ENCODE measurements at regions not wholly inside any gene's neighbourhood (a gene's known extent, or its start where the extent isn't known, plus 50 kb on each side); places are given as distances from the start of the nearest gene placed in this dataset.

DNA sequence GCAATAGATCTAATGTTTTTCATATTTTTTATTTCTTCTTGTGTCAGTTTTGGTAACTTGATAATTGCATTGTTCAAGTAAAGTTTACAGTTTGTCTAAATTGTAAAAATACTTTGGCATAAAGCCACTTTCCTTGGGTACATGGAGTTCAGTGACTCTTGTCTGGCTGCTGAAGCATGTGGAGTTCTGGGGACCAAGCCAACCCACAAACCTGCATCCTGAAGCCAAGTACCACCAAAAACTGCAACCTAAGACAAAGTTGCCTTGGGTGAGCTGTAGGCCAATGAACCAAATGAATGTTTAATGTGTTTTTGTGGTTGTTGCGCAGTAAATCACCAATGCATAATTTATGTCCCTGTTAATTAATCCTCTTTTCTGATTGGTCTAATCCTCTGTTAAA is 872.6 kb downstream of the BCL11A start:
- H3K9me3 ChIP-seq (ENCODE audit: severe bottlenecking): no peaks in the 10 kb centered on the region
- no peak for TF ChIP-seq CTCF (IDR thresholded peaks at IDR 0.05; ENCODE audit: low read depth, low read length)
- no peak for DNase-seq
- no peaks in the 10 kb centered on the region for H3K36me3 ChIP-seq
- no peaks in the 10 kb centered on the region for H3K27me3 ChIP-seq (ENCODE audit: insufficient read depth, low read depth, severe bottlenecking)
- H3K27ac ChIP-seq: no peak overlapping the region
- no peak overlapping the region for H3K4me3 ChIP-seq (ENCODE audit: low read depth, low read length)

GRCh38 chr2:59677158-59677557 is 876.3 kb downstream of the BCL11A start:
- no peak for DNase-seq
- H3K27me3 ChIP-seq (ENCODE audit: insufficient read depth, low read depth, severe bottlenecking): no peaks in the 10 kb centered on the region
- no peaks in the 10 kb centered on the region for H3K36me3 ChIP-seq
- TF ChIP-seq CTCF (IDR thresholded peaks at IDR 0.05; ENCODE audit: low read depth, low read length): no peak
- no peak overlapping the region for H3K4me3 ChIP-seq (ENCODE audit: low read depth, low read length)
- H3K27ac ChIP-seq: no peak overlapping the region
- no peaks in the 10 kb centered on the region for H3K9me3 ChIP-seq (ENCODE audit: severe bottlenecking)

DNA sequence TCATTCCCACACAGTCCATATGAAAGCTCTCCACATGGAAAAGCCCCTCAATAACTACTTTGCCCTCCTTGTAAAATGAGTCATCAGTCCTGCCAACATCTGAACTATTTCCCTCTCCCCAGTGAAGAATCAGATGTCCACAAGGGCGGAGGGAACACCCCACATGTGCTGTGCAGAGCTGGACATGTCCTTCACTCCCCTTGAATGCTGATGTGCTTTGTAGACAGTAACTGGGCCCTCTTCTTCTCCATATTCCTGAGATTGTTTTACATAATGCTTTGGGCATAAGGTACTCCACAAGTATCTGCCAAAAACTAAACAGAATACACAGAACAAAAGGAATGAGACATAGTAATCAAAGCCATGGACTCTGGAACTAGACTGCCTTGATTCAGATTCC is 879.4 kb downstream of the BCL11A start:
- TF ChIP-seq CTCF (IDR thresholded peaks at IDR 0.05; ENCODE audit: low read depth, low read length): no peak
- Histone ChIP-seq H3K9me3 (ENCODE audit: severe bottlenecking) (no peaks in the 10 kb centered on the region), H3K4me3 (ENCODE audit: low read depth, low read length) (no peak overlapping the region), H3K27me3 (ENCODE audit: insufficient read depth, low read depth, severe bottlenecking) (no peaks in the 10 kb centered on the region), H3K27ac (no peak overlapping the region), H3K36me3 (no peaks in the 10 kb centered on the region)
- DNase-seq: no peak

DNA sequence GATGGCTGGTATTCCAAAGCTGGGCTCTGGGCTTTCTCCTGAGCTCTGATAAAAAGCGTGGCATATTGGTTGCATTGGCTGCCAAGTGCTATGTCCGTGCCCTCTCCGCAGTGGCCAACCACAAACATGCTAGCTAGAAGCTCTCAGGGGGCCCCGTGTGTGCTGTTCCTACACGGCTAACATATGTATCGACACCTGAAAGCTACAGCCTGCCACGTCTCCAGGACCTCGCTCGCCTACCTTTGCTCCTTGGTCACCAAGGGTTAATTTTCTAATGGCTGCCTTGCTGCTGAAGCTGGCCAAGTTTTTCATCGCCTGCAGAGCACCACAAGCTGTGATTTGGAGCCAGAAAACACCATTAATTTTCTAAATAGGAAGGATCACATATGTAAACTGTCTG is 888.4 kb downstream of the BCL11A start:
- no peaks in the 10 kb centered on the region for H3K36me3 ChIP-seq
- H3K4me3 ChIP-seq (ENCODE audit: low read depth, low read length): no peak overlapping the region
- TF ChIP-seq CTCF (IDR thresholded peaks at IDR 0.05; ENCODE audit: low read depth, low read length): no peak
- DNase-seq: no peak
- no peaks in the 10 kb centered on the region for H3K9me3 ChIP-seq (ENCODE audit: severe bottlenecking)
- H3K27ac ChIP-seq: no peak overlapping the region
- no peaks in the 10 kb centered on the region for H3K27me3 ChIP-seq (ENCODE audit: insufficient read depth, low read depth, severe bottlenecking)

DNA sequence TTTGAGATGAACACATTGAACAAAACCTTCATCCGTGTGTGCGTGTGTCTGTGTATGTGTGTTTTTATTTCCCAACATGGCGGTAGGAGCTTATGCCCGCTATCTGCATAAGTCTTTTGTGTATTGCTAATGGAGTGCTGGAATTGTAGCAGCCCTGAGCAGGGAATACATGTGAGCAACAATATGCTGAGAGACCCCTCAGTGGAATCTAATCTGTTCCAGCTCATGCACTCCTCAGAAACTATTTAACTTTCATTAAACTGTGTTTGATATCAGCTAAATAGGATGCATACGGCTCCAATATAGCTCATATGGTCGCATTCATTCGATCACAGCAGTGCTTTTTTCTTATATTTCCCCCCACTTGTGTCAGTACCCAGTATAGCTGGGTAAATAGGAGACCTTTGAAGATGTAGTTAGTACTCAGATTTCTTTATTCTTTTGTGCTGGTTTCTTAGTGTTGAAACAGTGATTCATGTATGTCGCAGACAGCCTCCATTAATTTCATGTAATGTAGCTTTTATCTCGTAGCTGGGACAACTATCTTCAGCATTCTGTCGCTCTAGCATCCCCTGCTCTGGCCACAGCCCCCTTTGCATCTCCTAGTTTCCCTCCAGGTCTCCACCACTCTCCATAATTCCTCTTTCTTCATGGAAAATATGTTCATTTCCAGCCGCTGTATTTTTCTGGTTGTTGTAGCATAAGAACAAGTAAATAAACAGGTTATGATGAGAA is 891.2 kb downstream of the BCL11A start:
- no peak overlapping the region for H3K4me3 ChIP-seq (ENCODE audit: low read depth, low read length)
- H3K27me3 ChIP-seq (ENCODE audit: insufficient read depth, low read depth, severe bottlenecking): no peaks in the 10 kb centered on the region
- H3K9me3 ChIP-seq (ENCODE audit: severe bottlenecking): no peaks in the 10 kb centered on the region
- no peak for TF ChIP-seq CTCF (IDR thresholded peaks at IDR 0.05; ENCODE audit: low read depth, low read length)
- H3K36me3 ChIP-seq: no peaks in the 10 kb centered on the region
- no peak for DNase-seq
- no peak overlapping the region for H3K27ac ChIP-seq

GRCh38 chr2:59660262-59660661 is 893.2 kb downstream of the BCL11A start:
- TF ChIP-seq CTCF (IDR thresholded peaks at IDR 0.05; ENCODE audit: low read depth, low read length): no peak
- no peak overlapping the region for H3K4me3 ChIP-seq (ENCODE audit: low read depth, low read length)
- no peaks in the 10 kb centered on the region for H3K27me3 ChIP-seq (ENCODE audit: insufficient read depth, low read depth, severe bottlenecking)
- no peaks in the 10 kb centered on the region for H3K9me3 ChIP-seq (ENCODE audit: severe bottlenecking)
- DNase-seq: no peak
- H3K27ac ChIP-seq: no peak overlapping the region
- no peaks in the 10 kb centered on the region for H3K36me3 ChIP-seq

Data from WERI-Rb-1 (cell line).